MG63 (cell line): ENCODE measurements at regions not wholly inside any gene's neighbourhood (a gene's known extent, or its start where the extent isn't known, plus 50 kb on each side); places are given as distances from the start of the nearest gene placed in this dataset.

Experiments
- DNase-seq: peaks from one replicate; pipeline ENCODE4 v3.0.0-alpha.2; 2020
- H3K27me3 ChIP-seq: fragments of 250-450 bp; sonication (Bioruptor Pico); 2 replicates; pipeline ENCODE4 v1.5.1; 2020; ENCODE audit warnings: mild to moderate bottlenecking, moderate library complexity
- H3K36me3 ChIP-seq: fragments of 250-450 bp; sonication (Bioruptor Pico); 2 replicates; pipeline ENCODE4 v1.5.1; 2020; ENCODE audit warnings: mild to moderate bottlenecking, moderate library complexity
- H3K4me3 ChIP-seq: fragments of 250-450 bp; sonication (Bioruptor Pico); 2 replicates; pipeline ENCODE4 v1.5.1; 2020; ENCODE audit warnings: mild to moderate bottlenecking, moderate library complexity
- H3K9me3 ChIP-seq: fragments of 250-450 bp; sonication (Bioruptor Pico); 2 replicates; pipeline ENCODE4 v1.5.1; 2020; ENCODE audit warnings: mild to moderate bottlenecking, moderate library complexity

GRCh38 chr14:80271389-80271788, 60.1 kb upstream of the DIO2 start:
- Histone ChIP-seq H3K4me3 (no peak overlapping the region), H3K27me3 (no peaks in the 10 kb centered on the region), H3K9me3 (no peaks in the 10 kb centered on the region), H3K36me3 (no peaks in the 10 kb centered on the region)
- DNase-seq = no peak

DNA sequence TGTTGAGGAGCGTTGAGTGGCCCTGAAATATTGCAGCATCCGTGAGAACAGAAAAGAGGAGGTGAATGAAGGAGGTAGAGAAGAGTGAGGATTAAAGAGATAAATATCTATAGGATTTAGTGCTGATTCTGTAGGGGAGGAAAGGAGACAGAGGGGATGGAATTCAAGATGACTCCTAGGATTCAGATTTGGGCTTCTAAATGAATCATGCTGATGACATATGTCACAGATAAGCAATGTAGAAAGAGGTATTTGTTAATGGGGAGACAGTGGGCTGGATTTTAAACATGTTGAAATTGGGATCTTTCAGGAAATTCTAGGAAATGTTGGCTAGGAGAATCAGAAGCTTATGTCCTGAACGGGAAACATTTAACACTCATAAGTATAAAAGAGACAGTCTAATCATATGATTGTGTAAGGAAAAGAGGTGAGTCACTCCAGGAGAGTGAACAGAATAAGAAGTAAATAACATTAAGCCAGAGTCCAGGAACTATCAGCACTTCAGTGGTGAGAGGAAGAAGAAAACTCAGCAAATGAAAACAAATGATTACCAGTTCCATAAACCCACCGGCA, 58.1 kb upstream of the DIO2 start:
- no peak for DNase-seq
- Histone ChIP-seq H3K9me3 (no peaks in the 10 kb centered on the region), H3K4me3 (no peak overlapping the region), H3K36me3 (no peaks in the 10 kb centered on the region), H3K27me3 (no peaks in the 10 kb centered on the region)

DNA sequence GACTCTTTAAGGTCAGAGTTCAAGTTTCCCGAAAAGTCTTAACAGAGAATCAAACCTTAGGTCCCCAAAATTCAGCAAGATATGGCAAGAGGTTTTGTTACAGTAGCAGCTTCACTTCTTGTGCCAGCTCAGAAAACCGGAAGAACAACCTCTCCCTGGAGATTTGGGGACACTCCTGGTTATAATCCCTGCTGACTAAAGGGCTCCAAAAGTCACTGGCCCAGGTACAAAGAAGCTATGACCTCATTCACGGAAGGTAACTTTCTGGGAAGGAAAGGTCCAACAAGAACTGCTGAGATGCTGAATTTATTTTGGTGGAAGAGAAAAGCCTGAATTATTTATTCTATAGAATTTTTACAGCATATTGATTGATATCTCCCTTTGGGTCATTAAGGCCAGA, 55.6 kb upstream of the DIO2 start:
- H3K27me3 ChIP-seq = no peaks in the 10 kb centered on the region
- no peak for DNase-seq
- H3K4me3 ChIP-seq = no peak overlapping the region
- H3K36me3 ChIP-seq = no peaks in the 10 kb centered on the region
- no peaks in the 10 kb centered on the region for H3K9me3 ChIP-seq

GRCh38 chr14:80264702-80265101, 53.4 kb upstream of the DIO2 start:
- H3K27me3 ChIP-seq = no peaks in the 10 kb centered on the region
- no peaks in the 10 kb centered on the region for H3K36me3 ChIP-seq
- H3K4me3 ChIP-seq = no peak overlapping the region
- H3K9me3 ChIP-seq = no peaks in the 10 kb centered on the region
- DNase-seq = no peak
